Activated CD4-positive, alpha-beta T cell treated with anti-CD3 and anti-CD28 coated beads, Interleukin-2, Interleukin-4, amounts not matched to agents 100 ng/mL and 50 ng/mL, durations not matched to agents 16 hours and 8 hours (primary cell): ENCODE measurements at regions not wholly inside any gene's neighbourhood (a gene's known extent, or its start where the extent isn't known, plus 50 kb on each side); places are given as distances from the start of the nearest gene placed in this dataset.
A peak's percentile ranks its signal among the peaks of the same experiment; 100 is the strongest.
"Not testable (repeated sequence)": the region's sequence is repeated elsewhere in the genome, so short reads cannot be mapped to it uniquely, and the experiment has no call there.

Source experiments
- DNase-seq: peaks from one replicate; pipeline ENCODE4 v3.0.0-alpha.2; 2020; ENCODE audit warnings: low spot score

GRCh38 chr2:185265747-185266146 lies 472.9 kb upstream of the FSIP2 start:
- DNase-seq = no peak

GRCh38 chr2:185268651-185269050 lies 470.0 kb upstream of the FSIP2 start:
- no peak for DNase-seq

GRCh38 chr2:185274718-185275484 lies 463.7 kb upstream of the FSIP2 start:
- no peak for DNase-seq

- DNase-seq = not testable (repeated sequence)
Measured at GRCh38 chr2:185275979-185276378, 462.6 kb upstream of the FSIP2 start.

- DNase-seq = no peak
Measured at GRCh38 chr2:185278761-185279160, 459.8 kb upstream of the FSIP2 start.

GRCh38 chr2:185279999-185280398 lies 458.6 kb upstream of the FSIP2 start:
- no peak for DNase-seq

- DNase-seq = no peak
Measured at GRCh38 chr2:185284696-185285095, 453.9 kb upstream of the FSIP2 start.

- DNase-seq = not testable (repeated sequence)
Measured at GRCh38 chr2:185290012-185290411, 448.6 kb upstream of the FSIP2 start.

GRCh38 chr2:185291035-185291647 lies 447.5 kb upstream of the FSIP2 start:
- peak; percentile 34 for DNase-seq

GRCh38 chr2:185299867-185300266 lies 438.7 kb upstream of the FSIP2 start:
- no peak for DNase-seq

- no peak for DNase-seq
Measured at GRCh38 chr2:185306119-185306518, 432.5 kb upstream of the FSIP2 start.

GRCh38 chr2:185316383-185316782 lies 422.2 kb upstream of the FSIP2 start:
- DNase-seq = no peak

GRCh38 chr2:185318271-185318724 lies 420.3 kb upstream of the FSIP2 start:
- no peak for DNase-seq

- DNase-seq = no peak
Measured at GRCh38 chr2:185335879-185336278, 402.7 kb upstream of the FSIP2 start.

GRCh38 chr2:185337033-185337432 lies 401.6 kb upstream of the FSIP2 start:
- DNase-seq = no peak

GRCh38 chr2:185338104-185338503 lies 400.5 kb upstream of the FSIP2 start:
- no peak for DNase-seq

- DNase-seq = no peak
Measured at GRCh38 chr2:185347445-185347844, 391.2 kb upstream of the FSIP2 start.

GRCh38 chr2:185360776-185361175 lies 377.8 kb upstream of the FSIP2 start:
- DNase-seq = no peak

- DNase-seq = no peak
Measured at GRCh38 chr2:185372188-185372587, 366.4 kb upstream of the FSIP2 start.

GRCh38 chr2:185373229-185373628 lies 365.4 kb upstream of the FSIP2 start:
- no peak for DNase-seq

GRCh38 chr2:185374878-185375277 lies 363.7 kb upstream of the FSIP2 start:
- no peak for DNase-seq

GRCh38 chr2:185375731-185376130 lies 362.9 kb upstream of the FSIP2 start:
- DNase-seq = no peak

GRCh38 chr2:185381631-185382030 lies 357.0 kb upstream of the FSIP2 start:
- DNase-seq = no peak
